AG04449 (cell line): ENCODE measurements at regions not wholly inside any gene's neighbourhood (a gene's known extent, or its start where the extent isn't known, plus 50 kb on each side); places are given as distances from the start of the nearest gene placed in this dataset.

Source experiments
- CTCF ChIA-PET: fragments of 350-600 bp; formaldehyde crosslinking; extraction: SDS; loops from one replicate; lab custom pipeline; 2021; ENCODE audit warnings: antibody characterized with exemption; lab: Yijun Ruan, JAX
- POLR2A ChIA-PET: fragments of 400-600, 350-600 bp; formaldehyde crosslinking; extraction: SDS; loops from one replicate; lab custom pipeline; 2020; ENCODE audit warnings: antibody characterized with exemption, inconsistent platforms; lab: Yijun Ruan, JAX
- DNase-seq: peaks from one replicate; pipeline ENCODE4 v3.0.0-alpha.2; 2010; ENCODE audit warnings: low read depth, low spot score
- H3K4me3 ChIP-seq: 2 replicates; pipeline ENCODE4 v1.5.1; 2011; ENCODE audit warnings: low read depth, mild to moderate bottlenecking, control low read depth, low read length
- CTCF ChIP-seq: IDR thresholded peaks from one replicate; pipeline ENCODE4 v1.5.1; 2011; ENCODE audit warnings: mild to moderate bottlenecking, moderate library complexity, low read length, control low read depth, inconsistent platforms; ENCODE audit not compliant: insufficient read depth; ENCODE audit errors: missing control alignments

- TF ChIP-seq CTCF = no peak
- CTCF ChIA-PET = no interaction called here
- no peak for DNase-seq
- no peak overlapping the region for H3K4me3 ChIP-seq
- POLR2A ChIA-PET = no interaction called here
Measured at GRCh38 chr2:207290833-207291624, 125.3 kb upstream of the KLF7 start.

- CTCF ChIA-PET = interaction anchor here (0.8 kb wide), 1 partner anchor 18 kb away, joined by 3 read pairs; no protein-coding TSS in a partner anchor
- H3K4me3 ChIP-seq = no peak overlapping the region
- no peak for TF ChIP-seq CTCF
- POLR2A ChIA-PET = no interaction called here
- DNase-seq = no peak
Measured at GRCh38 chr2:207291625-207292252, 126.0 kb upstream of the KLF7 start.

- ChIA-PET POLR2A (interaction anchor here (0.5 kb wide), 1 partner anchor 29 kb away, joined by 3 read pairs; no protein-coding TSS in a partner anchor), CTCF (interaction anchor here (0.9 to 4.1 kb wide), 5 partner anchors 8 to 176 kb away, joined by 3 to 20 read pairs (median 3); no protein-coding TSS in a partner anchor)
Measured at GRCh38 chr2:207296265-207296948, 130.7 kb upstream of the KLF7 start.

GRCh38 chr2:207300817-207301216 is 135.1 kb upstream of the KLF7 start:
- ChIA-PET POLR2A (no interaction called here), CTCF (interaction anchor here (1.1 kb wide), 1 partner anchor 10 kb away, joined by 4 read pairs; no protein-coding TSS in a partner anchor)
- no peak overlapping the region for H3K4me3 ChIP-seq
- TF ChIP-seq CTCF = no peak
- no peak for DNase-seq

More at GRCh38 chr2:207296265-207296948, 130.7 kb upstream of the KLF7 start:
- TF ChIP-seq CTCF = no peak
- DNase-seq = no peak
- no peak overlapping the region for H3K4me3 ChIP-seq

GRCh38 chr2:207304761-207305160 is 139.0 kb upstream of the KLF7 start:
- ChIA-PET CTCF (interaction anchor here (1.3 to 1.4 kb wide), 2 partner anchors 9 to 168 kb away, joined by 3 read pairs; no protein-coding TSS in a partner anchor), POLR2A (interaction anchor here (0.6 kb wide), 1 partner anchor 138 kb away, joined by 3 read pairs; no protein-coding TSS in a partner anchor)
- DNase-seq = no peak
- no peak overlapping the region for H3K4me3 ChIP-seq
- no peak for TF ChIP-seq CTCF
